ENCODE measurements at regions not wholly inside any gene's neighbourhood (a gene's known extent, or its start where the extent isn't known, plus 50 kb on each side); places are given as distances from the start of the nearest gene placed in this dataset.
"Not testable (repeated sequence)": the region's sequence is repeated elsewhere in the genome, so short reads cannot be mapped to it uniquely, and the experiment has no call there.

DNA sequence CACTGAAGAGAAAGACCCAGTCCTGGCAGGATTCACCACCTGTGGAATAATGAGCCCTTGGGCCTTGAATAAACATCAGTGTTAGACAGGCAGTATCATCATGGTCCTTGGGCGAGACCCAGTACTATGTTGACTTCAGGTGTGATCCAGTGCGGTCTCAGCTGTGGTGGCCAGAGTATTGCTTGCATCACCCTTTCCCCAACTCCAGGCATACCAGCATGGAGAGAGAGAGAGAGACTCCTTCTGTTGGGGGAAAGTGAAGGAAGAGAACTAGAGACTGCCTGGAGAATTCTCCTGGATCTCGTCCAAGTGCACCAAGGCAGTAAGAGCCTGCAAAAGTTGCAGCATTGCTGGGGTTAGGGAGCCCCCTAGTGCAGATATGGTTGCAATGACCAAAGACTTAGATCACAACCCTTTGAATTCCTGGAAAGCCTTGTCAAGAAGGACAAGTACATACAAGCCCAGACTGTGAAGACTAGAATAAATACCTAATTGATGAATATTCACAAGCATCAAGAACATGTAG, 61.1 kb upstream of the VAMP7 start:
- peak; percentile 76 for FAIRE-seq

DNA sequence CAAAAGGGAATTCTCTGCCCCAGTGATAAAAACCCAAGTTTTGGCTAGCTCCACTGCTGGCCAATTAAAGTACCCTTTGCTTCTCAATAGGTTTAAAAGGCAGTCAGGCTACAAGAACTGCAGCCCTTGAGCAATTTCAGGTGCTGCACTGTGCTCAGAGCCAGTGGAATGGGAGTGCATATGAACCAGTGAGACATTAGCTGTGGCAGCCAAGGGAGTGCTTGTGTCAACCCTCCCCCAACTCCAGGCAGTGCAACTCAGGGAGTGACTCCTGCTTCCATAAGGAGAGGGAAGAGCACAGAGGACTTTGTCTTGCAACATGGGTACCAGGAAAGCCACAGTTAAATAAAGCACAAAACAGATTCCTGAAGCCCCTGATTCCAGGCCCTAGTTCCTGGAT, 61.6 kb upstream of the VAMP7 start:
- no peak for FAIRE-seq

GRCh38 chrX:155814391-155814790, 66.8 kb upstream of the VAMP7 start:
- FAIRE-seq: not testable (repeated sequence)

DNA sequence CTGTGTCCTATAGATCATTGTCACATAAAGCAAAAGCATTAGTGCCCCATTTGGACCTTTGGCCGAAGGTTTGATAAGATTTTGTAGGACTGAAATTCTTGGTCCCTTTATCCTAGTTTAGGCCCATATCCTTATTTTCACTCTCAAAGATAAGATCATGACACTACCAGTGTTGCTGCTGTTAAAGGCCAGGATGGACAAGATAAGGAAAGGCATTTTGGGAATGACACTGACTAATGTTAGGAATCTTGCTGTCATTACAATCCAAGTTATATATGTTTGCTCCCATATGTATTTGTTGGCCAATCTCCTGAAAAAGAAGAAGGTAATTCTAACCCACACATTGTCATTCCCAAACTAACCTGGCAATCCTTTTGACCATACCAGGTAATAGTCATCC, 101.3 kb upstream of the VAMP7 start:
- no peak for FAIRE-seq

GRCh38 chrX:155778844-155779553, 102.1 kb upstream of the VAMP7 start:
- no peak for FAIRE-seq

DNA sequence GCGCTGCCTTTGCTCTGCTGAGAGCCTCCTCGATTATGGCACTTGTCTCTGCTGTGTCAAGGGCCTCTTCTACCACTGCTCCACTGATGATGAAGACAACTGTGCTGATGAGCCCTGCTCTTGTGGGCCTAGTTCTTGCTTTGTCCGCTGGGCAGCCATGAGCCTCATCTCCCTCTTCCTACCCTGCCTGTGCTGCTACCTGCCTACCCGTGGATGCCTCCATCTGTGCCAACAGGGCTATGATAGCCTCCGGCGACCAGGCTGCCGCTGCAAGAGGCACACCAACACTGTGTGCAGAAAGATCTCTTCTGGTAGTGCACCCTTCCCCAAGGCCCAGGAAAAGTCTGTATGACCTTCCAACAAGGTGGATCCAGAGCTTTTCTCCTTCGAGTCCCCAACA, 106.8 kb upstream of the VAMP7 start:
- no peak for FAIRE-seq

GRCh38 chrX:155767876-155768769, 113.0 kb upstream of the VAMP7 start:
- FAIRE-seq: no peak

GRCh38 chrX:155767051-155767875, 113.9 kb upstream of the VAMP7 start:
- FAIRE-seq: no peak

GRCh38 chrX:155766321-155766720, 114.8 kb upstream of the VAMP7 start:
- no peak for FAIRE-seq

DNA sequence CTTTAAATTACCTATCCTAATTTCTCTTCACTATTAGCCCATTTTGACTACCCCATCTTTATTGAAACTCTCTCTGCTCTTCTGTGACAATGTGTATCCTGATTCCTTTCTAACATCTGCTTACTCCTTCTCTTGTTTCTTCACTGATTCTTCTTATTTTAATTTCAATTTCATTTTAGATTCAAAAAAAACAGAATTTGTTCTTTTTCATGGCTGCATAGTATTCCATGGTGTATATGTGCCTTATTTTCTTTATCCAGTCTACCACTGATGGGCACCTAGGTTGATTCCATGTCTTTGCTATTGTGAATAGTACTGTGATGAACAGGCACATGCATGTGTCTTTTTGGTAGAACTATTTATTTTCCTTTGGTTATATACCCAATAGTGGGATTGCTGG, 120.0 kb upstream of the VAMP7 start:
- no peak for FAIRE-seq

GRCh38 chrX:155757046-155757759, 123.9 kb upstream of the VAMP7 start:
- FAIRE-seq: no peak

GRCh38 chrX:155755706-155756337, 125.3 kb upstream of the VAMP7 start:
- FAIRE-seq: no peak

DNA sequence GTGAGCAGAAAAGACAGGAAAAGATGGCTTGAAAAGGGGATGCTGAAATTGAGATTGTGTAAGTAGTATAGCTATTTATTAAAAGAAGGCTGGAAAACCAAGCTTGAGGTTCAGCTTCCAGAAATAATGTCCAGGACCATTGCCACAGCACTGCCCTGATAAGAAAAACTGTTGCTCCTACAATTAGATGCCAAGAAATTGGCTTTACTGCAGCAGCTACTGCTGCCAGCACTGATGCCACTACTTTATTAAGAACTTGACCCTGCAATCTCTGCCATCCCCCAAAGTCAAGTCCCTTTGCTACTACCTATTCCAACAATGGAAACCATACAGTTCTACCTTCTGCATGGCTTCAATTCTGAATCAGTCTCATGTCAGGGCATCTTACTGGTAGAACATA, 130.0 kb upstream of the VAMP7 start:
- FAIRE-seq: no peak

DNA sequence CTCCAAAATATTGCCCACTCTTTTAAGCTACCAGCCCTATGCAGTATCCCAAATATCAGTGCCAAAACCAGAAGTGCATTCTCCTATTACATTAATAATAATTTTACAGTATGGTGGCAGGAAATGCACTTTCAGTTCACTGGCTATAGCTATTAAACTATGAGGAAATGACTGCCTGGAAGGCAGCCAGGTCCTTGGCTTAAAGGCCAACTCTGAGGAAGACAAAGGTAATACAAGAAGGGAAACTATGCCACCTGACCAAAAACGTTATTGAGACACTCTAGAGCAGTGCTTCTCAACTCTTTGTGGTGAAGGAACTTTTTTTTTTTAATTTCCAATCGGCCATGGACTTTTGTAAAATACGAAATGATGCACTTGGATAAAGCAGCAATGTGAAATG, 133.6 kb upstream of the VAMP7 start:
- no peak for FAIRE-seq

- no peak for FAIRE-seq
Measured at GRCh38 chrX:155745792-155746191, 133.0 kb upstream of the TMLHE start.

- FAIRE-seq: no peak
Measured at GRCh38 chrX:155744534-155744933, 131.8 kb upstream of the TMLHE start.

GRCh38 chrX:155728335-155728734, 115.6 kb upstream of the TMLHE start:
- FAIRE-seq: not testable (repeated sequence)

- FAIRE-seq: no peak
Measured at GRCh38 chrX:155718972-155719586, 106.3 kb upstream of the TMLHE start.

- no peak for FAIRE-seq
Measured at GRCh38 chrX:155715141-155715540, 102.4 kb upstream of the TMLHE start.

DNA sequence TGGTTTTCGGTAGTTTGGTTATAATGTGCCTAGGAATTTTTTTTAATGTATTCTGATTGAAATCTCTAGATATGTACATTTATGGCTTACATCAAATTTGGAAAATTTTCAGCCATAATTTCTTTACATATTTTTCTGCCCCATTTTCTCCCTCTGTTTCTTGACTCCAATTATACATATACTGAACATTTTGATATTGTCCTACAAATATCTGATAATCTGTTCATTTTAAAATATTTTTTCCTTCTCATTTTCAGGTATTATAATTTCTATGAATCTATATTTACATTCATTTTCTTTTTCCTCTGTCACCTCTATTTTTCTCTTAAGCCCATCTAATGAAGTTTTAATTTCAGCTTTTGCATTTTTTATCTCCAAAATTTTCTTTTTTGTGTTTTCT, 82.7 kb upstream of the TMLHE start:
- FAIRE-seq: no peak

- FAIRE-seq: no peak
Measured at GRCh38 chrX:155694649-155695048, 81.9 kb upstream of the TMLHE start.

Data from islet of Langerhans (tissue), 1 donor.